ENCODE measurements at regions not wholly inside any gene's neighbourhood (a gene's known extent, or its start where the extent isn't known, plus 50 kb on each side); places are given as distances from the start of the nearest gene placed in this dataset.
"Not testable (repeated sequence)": the region's sequence is repeated elsewhere in the genome, so short reads cannot be mapped to it uniquely, and the experiment has no call there.

GRCh38 chr7:56352576-56352975, 236.4 kb upstream of the NUPR2 start:
- H3K4me3 ChIP-seq (ENCODE audit: low read depth, low read length); DNase-seq (ENCODE audit: low read depth): not testable (repeated sequence)

GRCh38 chr7:56351181-56351580, 235.0 kb upstream of the NUPR2 start:
- not testable (repeated sequence) for DNase-seq (ENCODE audit: low read depth); H3K4me3 ChIP-seq (ENCODE audit: low read depth, low read length)

- H3K4me3 ChIP-seq (ENCODE audit: low read depth, low read length); DNase-seq (ENCODE audit: low read depth): not testable (repeated sequence)
Observed at GRCh38 chr7:56348311-56348710, 232.1 kb upstream of the NUPR2 start.

GRCh38 chr7:56328327-56328726, 212.1 kb upstream of the NUPR2 start:
- not testable (repeated sequence) for DNase-seq (ENCODE audit: low read depth); H3K4me3 ChIP-seq (ENCODE audit: low read depth, low read length)

- H3K4me3 ChIP-seq (ENCODE audit: low read depth, low read length): no peak overlapping the region
- no peak for DNase-seq (ENCODE audit: low read depth)
- no peak for TF ChIP-seq CTCF (conservative IDR thresholded peaks at IDR 0.05; ENCODE audit: low read depth, low read length)
Observed at GRCh38 chr7:56290548-56290947, 174.3 kb upstream of the NUPR2 start.

GRCh38 chr7:56287429-56288138, 171.4 kb upstream of the NUPR2 start:
- H3K4me3 ChIP-seq (ENCODE audit: low read depth, low read length): peak overlapping the region; percentile 11
- no peak for TF ChIP-seq CTCF (conservative IDR thresholded peaks at IDR 0.05; ENCODE audit: low read depth, low read length)
- no peak for DNase-seq (ENCODE audit: low read depth)

- DNase-seq (ENCODE audit: low read depth): no peak
- no peak for TF ChIP-seq CTCF (conservative IDR thresholded peaks at IDR 0.05; ENCODE audit: low read depth, low read length)
- H3K4me3 ChIP-seq (ENCODE audit: low read depth, low read length): no peak overlapping the region
Observed at GRCh38 chr7:56256108-56256507, 139.9 kb upstream of the NUPR2 start.

- no peak for TF ChIP-seq CTCF (conservative IDR thresholded peaks at IDR 0.05; ENCODE audit: low read depth, low read length)
- no peak for DNase-seq (ENCODE audit: low read depth)
- no peak overlapping the region for H3K4me3 ChIP-seq (ENCODE audit: low read depth, low read length)
Observed at GRCh38 chr7:56250135-56250534, 133.9 kb upstream of the NUPR2 start.

GRCh38 chr7:56229631-56230030, 113.4 kb upstream of the NUPR2 start:
- no peak overlapping the region for H3K4me3 ChIP-seq (ENCODE audit: low read depth, low read length)
- TF ChIP-seq CTCF (conservative IDR thresholded peaks at IDR 0.05; ENCODE audit: low read depth, low read length): no peak
- DNase-seq (ENCODE audit: low read depth): no peak
